ENCODE measurements at regions not wholly inside any gene's neighbourhood (a gene's known extent, or its start where the extent isn't known, plus 50 kb on each side); places are given as distances from the start of the nearest gene placed in this dataset.

DNA sequence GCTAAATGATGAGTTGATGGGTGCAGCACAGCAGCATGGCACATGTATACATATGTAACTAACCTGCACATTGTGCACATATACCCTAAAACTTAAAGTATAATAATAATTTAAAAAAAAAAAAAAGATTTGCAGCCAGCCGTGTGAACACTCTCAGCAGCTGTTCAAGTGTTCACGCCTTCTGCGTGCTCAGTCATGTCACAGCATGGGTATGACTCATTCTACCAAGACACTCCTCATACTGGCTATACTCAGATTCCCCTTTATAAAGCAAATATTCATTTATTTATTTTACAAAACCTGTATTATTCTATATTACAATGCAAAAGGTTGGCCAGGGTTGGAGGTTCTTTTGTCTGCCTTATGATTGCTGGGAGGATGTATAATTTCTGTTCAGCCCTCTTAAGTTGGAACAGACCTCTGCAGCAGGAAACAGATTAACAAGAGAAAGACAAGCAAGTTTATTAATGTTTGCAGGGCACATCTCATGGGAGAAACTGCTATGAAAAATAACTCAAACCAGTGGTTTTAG is 1230.6 kb upstream of the CHAC2 start:
- Mint-ChIP-seq H3K36me3 (no peaks in the 10 kb centered on the region), H3K27me3 (no peaks in the 10 kb centered on the region), H3K4me1 (no peaks in the 10 kb centered on the region), H3K4me3 (no peak overlapping the region), H3K9me3 (peaks cover 0 to 2% (median 0%) of the 10 kb centered on the region in 3 donors), H3K27ac (no peak overlapping the region)

DNA sequence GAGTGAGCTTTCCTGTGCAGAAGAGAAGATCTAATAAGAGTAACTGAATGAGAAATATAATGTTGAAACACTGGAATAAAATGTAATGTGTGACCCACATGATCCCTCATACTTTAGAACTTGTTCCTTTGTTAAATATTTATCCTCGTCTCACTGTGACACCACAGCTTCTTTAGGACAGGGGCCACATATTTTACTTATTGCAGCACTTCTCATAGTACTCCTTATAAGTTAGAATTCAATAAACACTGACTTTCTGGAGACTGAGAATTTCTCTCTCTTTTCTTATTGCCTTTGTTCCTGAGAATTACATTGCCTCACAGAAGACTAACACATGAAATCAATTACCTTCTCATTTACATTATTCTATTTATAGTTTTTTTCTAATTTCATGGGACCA is 1234.6 kb upstream of the CHAC2 start:
- H3K9me3 Mint-ChIP-seq: peaks cover 0 to 2% (median 0%) of the 10 kb centered on the region in 3 donors
- no peaks in the 10 kb centered on the region for H3K27me3 Mint-ChIP-seq
- H3K27ac Mint-ChIP-seq: no peak overlapping the region
- H3K4me3 Mint-ChIP-seq: no peak overlapping the region
- H3K4me1 Mint-ChIP-seq: no peaks in the 10 kb centered on the region
- no peaks in the 10 kb centered on the region for H3K36me3 Mint-ChIP-seq

DNA sequence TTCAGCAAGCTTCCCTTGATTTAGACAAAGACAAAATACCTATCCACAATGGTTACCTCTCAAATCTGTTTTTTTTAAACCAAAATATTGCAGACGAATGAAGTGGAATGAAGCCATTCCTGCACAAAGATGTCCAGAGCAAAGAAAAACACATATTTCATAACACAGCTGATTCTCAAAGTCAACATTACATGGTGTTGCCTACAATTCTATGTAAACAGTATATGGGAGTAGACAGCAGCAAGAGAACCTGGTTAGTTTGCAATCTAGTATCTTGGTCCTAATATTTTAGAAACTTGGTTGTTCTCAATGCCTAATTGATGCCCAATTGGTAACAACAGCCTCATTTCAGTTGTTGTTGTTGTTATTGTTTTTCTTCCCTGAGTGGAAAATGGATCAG is 1240.9 kb upstream of the CHAC2 start:
- Mint-ChIP-seq H3K4me1 (no peaks in the 10 kb centered on the region), H3K27me3 (no peaks in the 10 kb centered on the region), H3K9me3 (no peaks in the 10 kb centered on the region), H3K27ac (no peak overlapping the region), H3K4me3 (no peak overlapping the region), H3K36me3 (no peaks in the 10 kb centered on the region)

DNA sequence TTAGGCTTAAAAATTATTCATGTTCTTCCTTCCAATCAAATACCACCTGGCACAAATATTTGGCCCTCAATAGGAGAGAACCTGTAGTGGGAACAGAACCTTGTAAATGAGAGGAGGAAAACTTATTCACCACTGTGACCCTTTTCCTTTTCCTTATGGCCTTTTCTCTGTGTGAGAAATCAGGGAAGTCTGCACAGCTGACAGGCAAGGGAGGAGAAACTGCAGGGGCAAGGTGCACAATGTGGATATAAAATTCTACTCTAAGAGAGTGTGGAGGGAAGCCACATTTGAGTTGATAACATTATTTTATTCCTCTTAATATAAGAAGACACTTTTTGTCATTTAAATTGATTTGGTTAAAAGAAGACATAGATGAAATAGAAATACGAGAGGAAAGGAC is 1247.0 kb upstream of the CHAC2 start:
- Mint-ChIP-seq H3K4me3 (no peak overlapping the region), H3K9me3 (peaks cover 0 to 4% (median 2%) of the 10 kb centered on the region in 3 donors), H3K4me1 (no peaks in the 10 kb centered on the region), H3K27me3 (no peaks in the 10 kb centered on the region), H3K27ac (no peak overlapping the region), H3K36me3 (no peaks in the 10 kb centered on the region)

DNA sequence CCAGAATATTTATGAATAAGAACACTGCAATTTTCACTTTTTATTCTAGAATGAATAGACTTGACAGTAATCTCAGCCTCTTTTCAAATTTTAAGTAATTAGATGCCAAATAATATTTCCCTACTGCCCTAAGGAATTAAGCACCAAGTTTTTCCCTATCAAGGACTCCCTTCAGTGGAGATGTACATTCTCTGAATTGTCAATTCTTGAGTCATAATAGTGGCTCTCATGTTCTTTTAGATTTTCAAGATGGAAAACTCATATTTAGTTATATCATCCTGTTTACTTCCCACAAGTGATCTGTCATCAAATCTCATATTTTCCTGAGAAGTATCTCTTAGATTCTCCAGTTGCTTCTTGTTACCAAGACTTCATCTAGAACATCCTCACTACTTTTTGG is 1248.9 kb upstream of the CHAC2 start:
- Mint-ChIP-seq H3K4me3 (no peak overlapping the region), H3K27me3 (no peaks in the 10 kb centered on the region), H3K4me1 (no peaks in the 10 kb centered on the region), H3K36me3 (no peaks in the 10 kb centered on the region), H3K9me3 (peaks cover 0 to 4% (median 2%) of the 10 kb centered on the region in 3 donors), H3K27ac (no peak overlapping the region)

DNA sequence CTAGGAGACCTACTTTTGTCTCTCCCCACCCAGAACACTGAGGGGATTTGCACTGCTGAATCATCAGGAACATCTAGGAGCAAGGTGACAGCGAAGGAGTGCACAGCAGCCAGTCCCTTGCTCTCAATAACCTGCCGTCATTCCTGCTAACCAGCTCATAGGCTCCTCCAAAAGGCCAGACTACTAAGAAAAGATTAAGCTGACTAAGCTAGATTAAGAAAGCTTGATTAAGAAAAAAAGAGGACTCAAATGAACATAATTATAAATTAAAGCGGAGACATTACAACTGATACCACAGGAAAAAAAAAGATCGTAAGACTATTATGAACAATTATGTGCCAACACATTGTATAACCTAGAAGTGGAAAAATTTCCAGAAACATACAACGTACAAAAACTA is 1254.8 kb upstream of the CHAC2 start:
- H3K4me1 Mint-ChIP-seq: no peaks in the 10 kb centered on the region
- peaks cover 0 to 7% (median 2%) of the 10 kb centered on the region in 3 donors for H3K9me3 Mint-ChIP-seq

DNA sequence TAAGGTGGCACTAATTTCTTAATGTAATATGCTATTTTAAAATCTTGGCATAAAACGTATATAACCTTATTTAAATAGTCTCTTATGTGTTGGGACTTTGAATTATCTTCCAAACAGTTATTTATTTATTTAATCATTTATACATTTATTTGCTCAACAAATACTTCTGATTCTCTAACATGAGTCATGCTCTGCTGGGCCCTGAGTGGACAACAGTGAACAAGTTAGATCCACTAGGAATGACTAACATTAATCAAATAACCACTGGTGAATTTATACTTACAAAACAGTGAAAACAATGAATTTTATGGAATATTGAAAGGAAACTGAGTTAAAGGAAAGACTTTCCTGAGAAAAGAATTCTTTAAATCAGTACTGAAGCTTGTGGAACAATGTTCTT is 1257.2 kb upstream of the CHAC2 start:
- Mint-ChIP-seq H3K4me3 (no peak overlapping the region), H3K27ac (no peak overlapping the region), H3K36me3 (no peaks in the 10 kb centered on the region), H3K4me1 (no peaks in the 10 kb centered on the region), H3K27me3 (no peaks in the 10 kb centered on the region), H3K9me3 (peaks cover 0 to 5% (median 0%) of the 10 kb centered on the region in 3 donors)

More for the DNA sequence above, 1254.8 kb upstream of the CHAC2 start:
- Mint-ChIP-seq H3K27me3 (no peaks in the 10 kb centered on the region), H3K27ac (no peak overlapping the region), H3K4me3 (no peak overlapping the region), H3K36me3 (no peaks in the 10 kb centered on the region)

DNA sequence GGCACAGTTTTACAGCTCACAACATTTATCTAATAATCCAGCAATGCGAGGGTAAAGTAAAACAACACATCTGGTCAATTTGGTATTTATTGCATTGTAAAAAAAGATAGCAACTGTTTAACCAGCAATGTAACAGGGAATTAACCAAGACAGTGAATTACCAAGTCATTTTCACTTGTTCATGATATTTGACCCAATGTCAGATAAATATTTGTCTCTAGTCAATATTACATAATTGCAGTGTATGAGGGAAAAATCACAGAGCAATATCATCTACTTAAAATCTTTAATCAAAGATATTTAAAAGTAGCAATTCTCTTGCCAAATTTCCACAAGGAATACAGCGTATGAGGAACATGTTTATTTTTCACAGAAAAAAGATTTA is 1265.1 kb upstream of the CHAC2 start:
- H3K27ac Mint-ChIP-seq: no peak overlapping the region
- H3K4me3 Mint-ChIP-seq: no peak overlapping the region
- H3K27me3 Mint-ChIP-seq: no peaks in the 10 kb centered on the region
- peaks cover 1 to 6% (median 2%) of the 10 kb centered on the region in 3 donors for H3K9me3 Mint-ChIP-seq
- H3K4me1 Mint-ChIP-seq: no peaks in the 10 kb centered on the region
- H3K36me3 Mint-ChIP-seq: no peaks in the 10 kb centered on the region

DNA sequence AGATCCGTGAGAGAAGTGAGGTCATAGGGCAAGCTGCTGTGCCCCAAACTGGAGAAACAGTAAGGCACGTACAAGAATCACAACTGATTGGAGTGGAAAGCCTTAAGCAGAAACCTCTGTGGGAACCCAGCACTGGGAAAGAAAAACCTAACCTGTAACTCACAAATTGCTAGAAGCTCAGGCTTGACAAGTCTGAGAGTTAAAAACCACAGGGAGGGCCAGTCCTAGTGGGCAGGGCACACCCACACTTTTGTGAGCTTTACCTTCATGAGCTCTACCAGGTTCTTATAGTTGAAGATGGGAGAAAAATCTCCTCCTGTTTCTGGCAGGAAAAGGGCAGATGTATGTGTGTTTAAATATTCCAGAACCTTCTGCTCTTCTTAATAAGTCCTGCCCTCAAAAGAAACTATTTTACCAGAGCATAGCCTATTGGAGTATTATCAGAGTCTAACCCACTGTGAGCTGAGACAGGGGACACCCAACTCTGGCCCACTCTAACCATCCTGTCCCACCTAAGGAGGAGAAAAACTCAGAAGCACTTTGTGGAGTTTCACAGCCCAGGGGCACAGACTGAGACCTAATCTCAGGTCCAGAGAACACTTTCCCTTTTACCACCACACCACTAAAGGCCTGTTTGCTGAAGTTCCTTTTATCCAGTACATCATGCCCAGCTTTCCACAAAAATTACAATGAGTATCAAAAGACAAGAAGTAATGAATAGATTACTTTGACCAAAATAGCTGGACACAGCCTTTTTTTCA is 1265.7 kb upstream of the CHAC2 start:
- H3K9me3 Mint-ChIP-seq: peaks cover 1 to 6% (median 2%) of the 10 kb centered on the region in 3 donors
- no peaks in the 10 kb centered on the region for H3K27me3 Mint-ChIP-seq
- H3K27ac Mint-ChIP-seq: no peak overlapping the region
- H3K36me3 Mint-ChIP-seq: no peaks in the 10 kb centered on the region
- H3K4me1 Mint-ChIP-seq: no peaks in the 10 kb centered on the region
- H3K4me3 Mint-ChIP-seq: no peak overlapping the region

DNA sequence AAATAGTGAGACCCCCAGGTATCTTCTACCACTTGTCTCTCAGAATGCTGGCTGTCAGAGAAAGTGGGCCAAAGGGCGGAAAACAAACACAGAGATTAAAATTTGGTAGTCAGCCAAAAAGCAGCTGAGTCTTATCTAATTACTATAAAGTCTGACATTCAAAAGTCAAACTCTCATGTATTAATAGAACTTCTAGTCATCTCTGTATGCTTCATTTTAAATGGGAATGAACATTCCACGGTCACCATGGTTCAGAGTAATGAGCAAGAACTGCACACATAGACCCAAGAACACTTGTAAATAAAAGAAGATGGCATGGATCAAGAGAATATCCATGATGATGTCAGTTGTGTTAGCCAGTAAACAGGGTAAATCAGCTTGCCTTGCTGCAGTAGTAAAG is 1267.0 kb upstream of the CHAC2 start:
- no peaks in the 10 kb centered on the region for H3K27me3 Mint-ChIP-seq
- H3K4me3 Mint-ChIP-seq: no peak overlapping the region
- H3K4me1 Mint-ChIP-seq: no peaks in the 10 kb centered on the region
- peaks cover 1 to 6% (median 2%) of the 10 kb centered on the region in 3 donors for H3K9me3 Mint-ChIP-seq
- no peaks in the 10 kb centered on the region for H3K36me3 Mint-ChIP-seq
- no peak overlapping the region for H3K27ac Mint-ChIP-seq

DNA sequence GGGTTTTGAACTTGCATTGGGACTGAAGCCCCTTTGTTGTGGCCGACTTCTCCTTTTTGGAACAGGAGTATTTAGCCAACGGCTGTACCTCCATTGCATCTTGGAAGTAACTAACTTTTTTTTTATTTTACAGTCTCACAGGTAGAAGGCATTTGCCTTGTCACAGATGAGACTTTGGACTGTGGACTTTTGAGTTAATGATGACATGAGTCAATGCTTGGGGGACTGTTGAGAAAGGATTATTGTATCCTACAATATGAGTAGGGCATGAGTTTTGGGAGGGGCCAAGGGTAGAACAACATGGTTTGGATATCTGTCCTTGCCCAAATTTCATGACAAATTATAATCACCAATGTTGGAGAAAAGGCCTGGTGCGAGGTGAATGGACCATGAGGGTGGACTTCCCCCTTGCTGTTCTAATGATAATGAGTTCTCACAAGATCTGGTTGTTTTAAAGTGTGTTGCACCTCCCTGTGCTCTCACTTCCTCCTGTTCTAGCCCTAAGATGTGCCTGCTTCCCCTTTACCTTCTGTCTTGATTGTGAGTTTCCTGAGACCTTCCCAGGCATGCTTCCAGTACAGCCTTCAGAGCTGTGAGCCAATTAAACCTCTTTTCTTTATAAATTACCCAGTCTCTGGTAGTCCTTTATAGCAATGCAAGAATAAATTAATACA is 1269.4 kb upstream of the CHAC2 start:
- Mint-ChIP-seq H3K9me3 (peaks cover 2 to 6% (median 2%) of the 10 kb centered on the region in 3 donors), H3K27me3 (no peaks in the 10 kb centered on the region), H3K4me3 (no peak overlapping the region), H3K4me1 (no peaks in the 10 kb centered on the region), H3K36me3 (no peaks in the 10 kb centered on the region), H3K27ac (no peak overlapping the region)

DNA sequence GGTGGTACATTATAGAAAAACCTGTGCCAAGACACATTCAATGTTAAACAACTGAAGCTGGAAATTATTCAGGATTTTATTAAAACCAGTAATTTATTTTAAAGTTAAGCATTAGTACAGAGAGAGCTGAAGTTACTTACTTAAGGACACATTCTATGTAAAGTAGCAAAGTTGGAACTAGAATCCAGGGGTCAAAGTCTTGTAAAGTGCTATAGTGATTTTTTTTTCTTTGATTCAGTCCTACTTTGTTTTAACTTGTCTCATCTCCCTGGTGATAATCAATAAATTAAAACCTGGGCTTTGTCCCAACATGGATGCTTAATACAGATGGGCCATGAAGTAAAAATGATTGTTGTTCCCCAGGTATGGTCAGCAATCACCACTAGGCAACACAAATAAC is 1271.8 kb upstream of the CHAC2 start:
- H3K4me3 Mint-ChIP-seq: no peak overlapping the region
- no peaks in the 10 kb centered on the region for H3K27me3 Mint-ChIP-seq
- H3K4me1 Mint-ChIP-seq: no peaks in the 10 kb centered on the region

DNA sequence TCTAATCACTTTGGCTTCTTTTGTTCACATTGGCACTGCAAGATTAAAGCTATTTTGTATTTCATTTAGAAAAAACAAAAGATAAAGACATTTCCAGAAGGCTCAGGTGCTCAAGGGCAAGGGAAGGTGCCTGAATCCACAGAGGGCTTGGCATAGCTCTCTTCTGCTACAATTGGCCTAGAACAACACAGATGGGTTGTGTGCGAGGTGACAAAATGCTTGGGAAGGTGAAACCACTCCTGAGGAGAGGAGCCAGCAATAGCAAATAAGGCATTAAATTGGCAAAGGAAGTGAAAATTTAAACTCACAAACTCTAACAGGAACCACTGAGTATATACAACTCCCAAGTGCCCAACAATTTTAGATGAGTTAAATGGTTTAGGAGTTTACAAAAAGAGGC is 1290.4 kb upstream of the CHAC2 start:
- Mint-ChIP-seq H3K27ac (no peak overlapping the region), H3K27me3 (no peaks in the 10 kb centered on the region), H3K9me3 (peaks cover 0 to 7% (median 6%) of the 10 kb centered on the region in 3 donors), H3K4me1 (no peaks in the 10 kb centered on the region), H3K4me3 (no peak overlapping the region), H3K36me3 (no peaks in the 10 kb centered on the region)

More for the DNA sequence above, 1271.8 kb upstream of the CHAC2 start:
- Mint-ChIP-seq H3K9me3 (peaks cover 4 to 6% (median 5%) of the 10 kb centered on the region in 3 donors), H3K36me3 (no peaks in the 10 kb centered on the region), H3K27ac (no peak overlapping the region)

DNA sequence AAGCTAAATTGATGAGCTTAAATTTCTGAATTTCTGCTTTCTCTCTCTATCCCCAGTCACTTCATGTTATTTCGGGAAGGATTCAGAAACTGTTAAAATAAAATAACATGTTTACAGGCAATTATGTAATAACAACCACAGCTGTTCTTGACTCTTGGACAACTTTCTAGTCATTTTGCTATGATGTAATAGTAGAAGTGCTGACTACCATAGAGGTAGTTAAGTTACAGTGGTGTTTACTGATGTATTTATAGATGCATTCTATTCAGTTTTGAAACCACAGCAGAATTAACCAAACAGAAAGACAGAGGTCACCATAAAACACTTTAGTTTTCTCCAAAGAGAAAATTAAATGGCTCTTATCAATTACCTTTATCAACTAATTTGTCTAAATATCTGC is 1292.0 kb upstream of the CHAC2 start:
- Mint-ChIP-seq H3K9me3 (peaks cover 0 to 7% (median 6%) of the 10 kb centered on the region in 3 donors), H3K27me3 (no peaks in the 10 kb centered on the region)

DNA sequence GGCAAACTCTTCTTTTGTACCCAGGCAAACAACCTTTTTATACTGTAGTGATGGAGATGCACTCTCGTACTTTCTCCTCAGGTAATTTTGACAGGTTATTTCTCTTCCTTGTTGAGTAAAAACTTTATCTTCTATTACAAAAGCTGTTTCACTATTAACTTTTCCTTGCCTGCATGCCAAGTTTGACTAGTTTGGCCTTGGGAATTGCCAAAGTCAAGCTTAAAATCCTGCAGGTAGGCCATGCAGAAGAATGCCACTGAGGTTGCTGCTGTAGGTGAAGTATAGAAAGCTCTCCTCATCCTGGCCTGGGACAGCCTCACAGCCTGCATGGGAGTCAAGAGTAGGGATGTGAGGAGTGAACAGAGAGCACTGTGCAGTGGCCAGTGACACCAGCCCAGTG is 1293.5 kb upstream of the CHAC2 start:
- Mint-ChIP-seq H3K36me3 (no peaks in the 10 kb centered on the region), H3K9me3 (peaks cover 0 to 13% (median 6%) of the 10 kb centered on the region in 3 donors), H3K4me1 (no peaks in the 10 kb centered on the region), H3K27me3 (no peaks in the 10 kb centered on the region), H3K27ac (no peak overlapping the region), H3K4me3 (no peak overlapping the region)

More for the DNA sequence above, 1292.0 kb upstream of the CHAC2 start:
- no peak overlapping the region for H3K4me3 Mint-ChIP-seq
- H3K27ac Mint-ChIP-seq: no peak overlapping the region
- H3K4me1 Mint-ChIP-seq: no peaks in the 10 kb centered on the region
- no peaks in the 10 kb centered on the region for H3K36me3 Mint-ChIP-seq

DNA sequence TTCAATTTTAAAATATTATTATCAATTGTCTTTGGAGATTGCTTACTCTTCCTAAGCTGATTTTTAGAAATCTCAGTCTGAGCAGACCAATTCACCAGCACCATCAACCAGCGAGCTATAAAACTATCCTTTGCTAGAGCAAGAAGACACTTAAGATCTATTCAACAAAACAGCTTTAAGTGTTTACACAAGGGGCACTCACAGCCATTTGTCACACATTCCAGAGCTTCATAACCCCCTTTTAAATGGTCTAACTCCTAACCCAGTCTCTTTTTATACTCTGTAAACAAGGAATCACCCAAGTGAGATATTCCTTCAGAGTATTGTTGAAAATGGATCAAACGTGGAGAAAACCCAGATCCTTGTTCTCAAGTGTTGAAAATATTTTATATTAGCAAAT is 1294.1 kb upstream of the CHAC2 start:
- Mint-ChIP-seq H3K4me3 (no peak overlapping the region), H3K36me3 (no peaks in the 10 kb centered on the region), H3K4me1 (no peaks in the 10 kb centered on the region), H3K27me3 (no peaks in the 10 kb centered on the region), H3K27ac (no peak overlapping the region), H3K9me3 (peaks cover 0 to 7% (median 3%) of the 10 kb centered on the region in 3 donors)

All from IgD-negative memory B cell (primary cell).